Spleen (tissue), 7 donors: ENCODE measurements at regions not wholly inside any gene's neighbourhood (a gene's known extent, or its start where the extent isn't known, plus 50 kb on each side); places are given as distances from the start of the nearest gene placed in this dataset.

Experiments
- POLR2A ChIP-seq, 3 donors: fragments of 450-650 bp; IDR thresholded peaks; one replicate each; pipeline ENCODE4 v1.5.1; 2017; ENCODE audit warnings: antibody characterized with exemption in 3 of 3, mild to moderate bottlenecking in 1 of 3
- POLR2AphosphoS5 ChIP-seq, 3 donors: sonication (generic); formaldehyde crosslinking; IDR thresholded peaks; one replicate each; pipeline ENCODE4 v1.5.1; 2017; ENCODE audit warnings: antibody characterized with exemption in 3 of 3
- TF ChIP-seq, protein P1 (sequence below), 11 experiments: fragments of 200-600 bp in 7 of 11; fragments of 450-650 bp in 4 of 11; sonication (generic) in 4 of 11; IDR thresholded peaks in 8 of 11; conservative IDR thresholded peaks in 3 of 11; 1 replicate in 7 of 11; 2 replicates in 4 of 11; pipeline versions ENCODE4 v1.4.0 to v1.8.0; 2016 to 2021; ENCODE audit warnings: antibody characterized with exemption in 11 of 11, inconsistent platforms in 4 of 11, mild to moderate bottlenecking in 1 of 11
- donor health status: DM: no; HTN: no; CAD: no; lungs with moderate emphysema.
- donor health status: DM: no; HTN: no; CAD: no.
- donor health status: DM: no; HTN: no; CAD: no.

DNA sequence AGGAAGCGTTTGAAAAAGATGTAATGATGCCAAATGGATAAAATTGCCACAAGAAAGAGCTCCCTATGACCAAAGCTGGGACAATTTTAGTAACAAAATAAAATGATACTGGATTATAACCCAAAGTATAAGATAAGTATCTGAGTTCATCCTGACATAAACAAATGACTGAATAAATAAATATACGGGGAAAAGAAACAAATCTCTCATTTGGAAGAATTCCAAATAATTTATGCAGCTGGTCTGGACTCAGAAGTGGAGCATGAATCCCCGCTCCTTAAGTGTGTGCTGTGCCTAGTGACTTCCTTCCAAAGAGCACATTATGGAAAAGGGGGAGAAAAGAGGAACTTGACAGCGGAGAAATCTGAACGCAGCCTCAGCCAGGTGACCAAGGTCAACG is 186.2 kb downstream of the RAMP3 start:
- no peak for TF ChIP-seq POLR2A (IDR thresholded peaks at IDR 0.05)
- TF ChIP-seq, protein P1, sequence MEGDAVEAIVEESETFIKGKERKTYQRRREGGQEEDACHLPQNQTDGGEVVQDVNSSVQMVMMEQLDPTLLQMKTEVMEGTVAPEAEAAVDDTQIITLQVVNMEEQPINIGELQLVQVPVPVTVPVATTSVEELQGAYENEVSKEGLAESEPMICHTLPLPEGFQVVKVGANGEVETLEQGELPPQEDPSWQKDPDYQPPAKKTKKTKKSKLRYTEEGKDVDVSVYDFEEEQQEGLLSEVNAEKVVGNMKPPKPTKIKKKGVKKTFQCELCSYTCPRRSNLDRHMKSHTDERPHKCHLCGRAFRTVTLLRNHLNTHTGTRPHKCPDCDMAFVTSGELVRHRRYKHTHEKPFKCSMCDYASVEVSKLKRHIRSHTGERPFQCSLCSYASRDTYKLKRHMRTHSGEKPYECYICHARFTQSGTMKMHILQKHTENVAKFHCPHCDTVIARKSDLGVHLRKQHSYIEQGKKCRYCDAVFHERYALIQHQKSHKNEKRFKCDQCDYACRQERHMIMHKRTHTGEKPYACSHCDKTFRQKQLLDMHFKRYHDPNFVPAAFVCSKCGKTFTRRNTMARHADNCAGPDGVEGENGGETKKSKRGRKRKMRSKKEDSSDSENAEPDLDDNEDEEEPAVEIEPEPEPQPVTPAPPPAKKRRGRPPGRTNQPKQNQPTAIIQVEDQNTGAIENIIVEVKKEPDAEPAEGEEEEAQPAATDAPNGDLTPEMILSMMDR (IDR thresholded peaks at IDR 0.05 in 8 of 11, conservative IDR thresholded peaks at IDR 0.05 in 3 of 11) = no peak
- no peak for TF ChIP-seq POLR2AphosphoS5 (IDR thresholded peaks at IDR 0.05)
